HUDEP-2 (cell line): ENCODE measurements at regions not wholly inside any gene's neighbourhood (a gene's known extent, or its start where the extent isn't known, plus 50 kb on each side); places are given as distances from the start of the nearest gene placed in this dataset.

ENCODE experiments used
- DNase-seq, 76 experiments: peaks; one replicate each; lab custom pipeline; 2025; ENCODE audit not compliant: unreplicated experiment in 76 of 76; lab: John Stamatoyannopoulos, UW

GRCh38 chr12:11946161-11946560 lies 124.6 kb upstream of the BCL2L14 start:
- no peak for DNase-seq

- DNase-seq = no peak
Measured at GRCh38 chr12:11947213-11947612, 123.5 kb upstream of the BCL2L14 start.

DNA sequence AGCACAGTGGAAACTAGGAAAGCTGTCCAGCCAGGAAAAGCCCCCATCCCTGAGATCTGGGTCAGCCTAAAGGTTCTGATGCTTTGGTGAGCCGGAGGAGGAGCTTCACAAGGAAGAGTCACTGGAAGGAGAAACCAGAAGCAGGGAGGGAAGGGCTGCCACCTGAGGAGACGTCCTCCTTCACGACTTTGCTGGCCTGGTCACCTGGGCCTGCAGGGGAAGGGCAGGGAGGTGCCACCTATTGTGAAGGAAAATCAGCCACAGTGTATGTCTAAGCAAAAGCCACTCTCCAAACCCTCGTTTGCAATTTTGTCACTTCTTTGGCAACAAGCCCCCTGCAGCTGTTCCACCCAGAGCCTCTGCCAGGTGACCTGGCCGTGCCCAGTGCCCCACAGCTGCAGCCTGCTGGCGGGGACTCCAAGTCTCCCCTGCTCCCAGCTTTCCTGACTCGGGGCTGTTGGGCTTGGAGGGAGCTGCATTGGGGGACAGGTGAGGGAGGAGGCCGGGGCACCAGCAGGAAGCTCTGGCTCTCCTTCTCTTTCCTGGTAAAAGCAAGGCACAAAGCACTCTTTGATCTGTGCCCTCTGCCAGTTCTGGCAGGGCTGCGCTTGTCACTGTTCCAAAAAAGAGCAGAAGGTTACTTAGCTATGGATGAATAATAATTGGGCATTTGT lies 120.9 kb upstream of the BCL2L14 start:
- DNase-seq = no peak

- no peak for DNase-seq
Measured at GRCh38 chr12:11951209-11951608, 119.5 kb upstream of the BCL2L14 start.

- no peak for DNase-seq
Measured at GRCh38 chr12:11953523-11953922, 117.2 kb upstream of the BCL2L14 start.

DNA sequence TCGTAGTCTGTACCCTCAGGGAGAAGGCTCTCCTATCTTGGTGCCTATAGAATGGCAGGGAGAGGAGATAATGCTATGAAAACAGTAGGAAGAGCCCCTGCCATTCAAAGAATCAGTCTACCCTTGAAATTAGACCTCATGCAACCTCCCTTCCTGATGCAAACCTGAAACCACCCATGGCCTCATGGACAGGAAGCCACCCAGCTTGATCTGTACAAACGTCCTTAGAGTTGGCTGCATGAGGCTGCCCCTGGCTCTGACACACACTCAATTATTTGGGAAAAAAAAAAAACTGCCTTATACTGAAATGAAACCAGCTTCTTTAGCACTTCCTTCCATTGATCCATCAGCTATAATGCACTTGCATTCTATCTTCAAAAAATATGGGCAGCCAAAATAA lies 116.6 kb upstream of the BCL2L14 start:
- DNase-seq = no peak

DNA sequence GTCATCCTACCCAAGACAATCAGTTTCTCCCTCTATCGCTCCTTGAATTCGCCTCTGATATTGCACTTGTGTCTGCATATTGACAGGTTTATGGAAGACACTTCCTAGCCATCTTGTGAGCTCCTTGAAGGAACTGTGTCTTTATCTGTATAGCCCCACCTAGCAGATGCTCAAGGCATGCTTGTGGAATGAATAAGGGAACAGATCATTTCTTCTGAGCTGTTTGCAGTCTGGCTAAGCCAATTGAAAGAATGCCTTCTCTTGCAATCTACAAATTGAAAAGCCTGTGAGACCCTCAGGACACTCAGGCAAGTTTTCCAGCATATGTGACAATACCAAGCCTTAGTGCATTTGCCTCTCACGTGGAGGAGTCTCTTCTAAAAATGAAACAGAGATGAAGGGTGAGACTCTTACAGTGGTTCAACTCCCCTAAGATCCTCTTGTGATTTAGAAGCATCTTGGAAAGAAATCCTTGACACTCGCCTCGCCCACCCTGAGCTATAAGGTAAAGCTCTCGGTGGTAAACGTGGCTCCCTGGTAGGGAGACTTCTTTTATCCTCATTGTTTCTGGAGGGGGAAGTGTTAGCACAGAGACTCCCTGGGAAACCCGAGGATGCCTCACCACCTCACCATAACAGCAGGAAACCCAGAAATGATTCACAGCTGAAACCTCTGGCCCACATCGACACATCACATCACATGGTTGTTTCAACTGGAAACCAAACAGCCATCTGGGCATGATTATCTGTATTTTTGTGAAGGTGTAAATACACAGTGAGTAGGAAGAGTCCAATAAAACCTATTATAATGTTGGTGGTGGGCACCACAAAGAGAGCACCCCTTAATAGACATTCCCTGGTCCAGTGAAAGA lies 112.3 kb upstream of the BCL2L14 start:
- no peak for DNase-seq

DNA sequence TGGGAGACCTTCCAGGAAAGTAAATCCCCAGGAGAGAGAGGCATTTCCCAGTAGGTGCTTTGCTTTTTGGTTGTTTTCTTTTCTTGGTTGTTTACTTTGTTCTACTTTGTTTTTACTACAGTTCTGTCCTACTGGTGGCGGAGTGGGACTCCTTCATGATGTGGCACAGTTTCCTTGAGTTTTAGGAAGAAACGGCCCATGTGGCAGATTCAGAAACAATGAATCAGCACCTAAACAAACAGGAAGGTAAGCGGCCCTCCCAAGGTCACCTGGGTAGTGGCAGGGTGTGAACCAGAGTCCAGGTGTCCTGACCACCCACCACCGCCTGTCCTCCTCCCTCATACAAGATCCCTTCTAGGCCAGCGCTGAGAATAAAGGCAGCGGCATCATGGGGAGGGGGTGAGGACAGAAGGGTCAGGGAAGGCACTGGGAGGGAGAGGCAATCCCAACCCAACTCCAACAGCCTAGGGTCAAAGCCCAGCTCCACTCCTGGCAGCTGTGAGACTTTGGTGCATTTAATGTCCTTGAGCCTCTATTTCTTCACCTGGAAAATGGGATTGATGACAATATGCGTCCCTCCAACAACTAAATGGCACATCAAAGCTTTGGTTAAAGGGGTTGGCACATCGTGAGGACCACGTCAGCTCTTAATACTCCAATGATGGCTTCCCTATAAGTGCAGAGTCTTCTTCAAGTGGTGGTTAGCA lies 111.5 kb upstream of the BCL2L14 start:
- no peak for DNase-seq

- no peak for DNase-seq
Measured at GRCh38 chr12:11960646-11961045, 110.1 kb upstream of the BCL2L14 start.

DNA sequence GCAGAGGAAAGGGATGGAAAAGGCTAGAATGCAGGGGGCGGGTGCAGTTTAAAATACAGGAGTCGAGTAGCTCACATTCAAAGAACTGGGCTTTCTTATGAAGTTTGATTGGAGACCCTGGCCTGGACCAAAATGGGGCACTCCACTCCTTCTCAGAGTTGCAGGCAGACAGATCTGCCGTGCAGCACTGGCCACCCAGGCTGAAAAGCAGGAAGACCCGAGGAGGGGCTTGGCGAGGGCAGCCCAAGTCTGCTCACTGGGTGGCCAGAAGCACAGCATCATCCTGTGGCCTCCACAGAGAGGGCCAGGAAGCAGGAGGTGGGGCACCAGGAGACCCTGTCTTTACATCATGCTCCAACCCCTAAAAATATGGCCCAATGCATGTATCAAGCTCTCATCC lies 109.1 kb upstream of the BCL2L14 start:
- DNase-seq = no peak

DNA sequence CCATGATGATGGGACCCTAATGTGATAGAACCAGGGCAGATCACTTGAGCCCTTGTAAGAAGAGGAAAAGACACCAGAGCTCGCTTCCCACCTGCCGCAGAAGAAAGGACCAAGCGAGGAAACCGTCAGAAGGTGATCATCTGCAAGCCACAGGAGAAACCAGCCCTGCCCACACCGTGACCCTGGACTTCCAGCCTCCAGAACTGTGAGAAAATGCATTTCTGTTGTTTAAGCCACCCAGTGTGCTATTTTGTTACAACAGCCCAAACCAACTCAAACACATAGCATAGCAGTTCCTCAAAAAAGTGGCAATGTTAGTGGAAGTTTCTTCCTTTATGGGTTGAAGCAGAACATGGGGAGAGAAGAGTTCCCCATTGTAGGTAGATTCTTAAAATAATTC lies 107.9 kb upstream of the BCL2L14 start:
- DNase-seq = no peak

DNA sequence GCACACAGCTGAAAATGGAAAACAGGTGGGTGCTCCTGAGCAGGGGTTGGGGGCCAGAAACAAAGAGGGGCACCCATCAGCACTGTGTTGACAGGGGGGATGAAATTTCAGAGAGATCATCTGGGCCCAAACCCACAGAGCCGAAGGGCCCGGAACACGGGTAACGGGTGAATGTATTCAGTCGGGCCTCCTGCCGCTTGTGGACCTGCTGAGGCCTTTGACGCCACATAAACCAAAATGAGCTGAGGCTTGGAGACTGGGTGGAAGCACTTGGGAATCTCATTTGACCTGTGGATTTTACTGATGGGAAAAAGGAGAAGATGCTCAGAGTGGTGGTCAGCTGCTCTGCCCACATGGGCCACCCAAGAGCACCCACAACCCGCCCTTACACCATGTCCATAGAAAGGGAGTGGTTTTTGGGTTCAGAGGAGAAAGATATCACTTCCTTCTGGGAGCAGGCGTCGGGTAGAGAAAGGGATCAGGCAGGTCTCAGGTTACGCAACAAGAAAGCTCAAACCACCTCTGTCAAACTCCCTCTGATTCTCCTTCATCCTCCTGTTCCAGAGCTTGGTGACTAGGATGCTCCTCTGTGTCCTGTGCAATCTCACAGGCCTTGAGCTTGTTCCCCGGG lies 106.8 kb upstream of the BCL2L14 start:
- DNase-seq = no peak

GRCh38 chr12:11965258-11965910 lies 105.4 kb upstream of the BCL2L14 start:
- no peak for DNase-seq

GRCh38 chr12:11967376-11968047 lies 103.2 kb upstream of the BCL2L14 start:
- DNase-seq = peak in 19 of 76 experiments; percentile 0 to 35 (median 6)

DNA sequence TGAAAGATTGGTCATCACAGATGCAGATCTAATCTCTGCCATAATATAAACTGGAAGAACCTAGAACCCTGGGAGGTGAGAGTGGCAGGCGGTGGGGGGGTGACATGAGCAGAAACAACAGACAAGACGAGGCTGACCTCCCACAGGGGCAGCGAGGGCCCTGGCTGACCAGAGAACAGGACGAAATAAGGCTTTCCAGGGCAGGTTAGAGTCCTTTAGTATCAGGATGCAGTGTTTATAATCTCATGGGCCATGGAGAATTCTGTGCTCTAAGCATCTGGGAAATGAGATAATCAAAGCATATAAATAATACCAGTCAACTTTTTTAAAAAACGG lies 102.7 kb upstream of the BCL2L14 start:
- DNase-seq = no peak

- DNase-seq = no peak
Measured at GRCh38 chr12:11968516-11968915, 102.2 kb upstream of the BCL2L14 start.

GRCh38 chr12:11969437-11970154 lies 101.1 kb upstream of the BCL2L14 start:
- DNase-seq = no peak

DNA sequence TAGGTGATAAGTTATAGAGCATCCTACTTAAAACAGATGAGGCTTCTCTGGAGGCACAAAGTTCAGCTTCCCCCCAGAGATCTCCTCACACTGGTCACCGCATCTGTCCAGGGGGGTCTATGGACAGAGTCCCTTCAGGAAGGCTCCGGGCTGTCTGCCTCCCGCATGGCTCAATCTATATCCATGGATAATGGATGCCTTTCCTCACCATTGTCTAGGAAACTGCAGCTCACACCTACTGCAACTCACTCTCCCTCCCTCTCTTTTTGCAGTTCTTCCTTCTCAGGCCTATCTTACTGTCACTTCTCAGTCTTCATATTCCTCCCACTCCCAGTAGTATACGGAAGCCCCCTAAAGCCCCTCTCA lies 100.6 kb upstream of the BCL2L14 start:
- DNase-seq = no peak

DNA sequence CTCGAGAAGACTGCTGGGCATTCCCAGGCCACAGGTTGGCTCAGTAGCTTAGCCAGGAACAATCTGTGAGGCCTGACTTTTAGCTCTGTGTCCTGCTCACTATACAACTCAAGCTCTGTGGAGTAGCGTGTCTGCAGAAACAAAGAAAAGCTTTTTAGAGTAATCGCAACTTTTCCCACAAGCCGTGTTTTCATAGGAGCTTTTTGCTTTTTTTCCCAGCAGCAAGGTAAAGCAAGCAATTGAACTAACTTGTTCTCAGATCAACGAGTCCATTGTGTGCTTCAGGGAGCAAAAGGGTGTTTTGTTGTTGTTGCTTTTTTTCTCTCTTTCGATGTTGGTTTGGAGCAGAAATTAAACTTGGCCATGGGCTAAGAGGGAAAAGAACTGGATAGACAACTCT lies 97.3 kb upstream of the BCL2L14 start:
- no peak for DNase-seq

DNA sequence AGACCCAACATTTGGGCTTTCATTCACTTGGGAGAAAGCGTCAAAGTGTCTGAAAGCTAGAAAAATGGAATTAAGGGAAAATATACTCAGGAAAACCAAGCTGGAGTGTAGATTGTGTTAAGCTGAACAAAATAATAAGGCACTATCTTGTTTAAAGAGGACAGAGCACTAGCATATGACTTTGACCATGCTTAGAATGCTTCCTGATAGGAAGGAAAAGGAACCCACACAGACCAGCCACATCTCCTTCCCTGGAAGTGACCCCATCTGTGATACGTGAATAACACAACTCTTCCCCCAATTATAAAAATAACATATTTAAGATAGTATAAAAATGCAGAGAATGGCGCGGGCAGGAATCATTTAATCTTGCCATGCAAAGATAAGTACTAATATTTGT lies 94.7 kb upstream of the BCL2L14 start:
- DNase-seq = no peak
